GM19395 (cell line): ENCODE measurements at regions not wholly inside any gene's neighbourhood (a gene's known extent, or its start where the extent isn't known, plus 50 kb on each side); places are given as distances from the start of the nearest gene placed in this dataset.
A peak's percentile ranks its signal among the peaks of the same experiment; 100 is the strongest.

Experiments
- ATAC-seq: cut with Tn5 transposase; IDR thresholded peaks from one replicate; pipeline ENCODE4 v1.9.1; 2021; ENCODE audit warnings: mild to moderate bottlenecking, moderate library complexity; ENCODE audit not compliant: unreplicated experiment

GRCh38 chr3:193870376-193871219, 265.4 kb upstream of the HES1 start:
- ATAC-seq = no peak

GRCh38 chr3:193871220-193871485, 264.8 kb upstream of the HES1 start:
- ATAC-seq = no peak

GRCh38 chr3:193872265-193872753, 263.6 kb upstream of the HES1 start:
- peak; percentile 67 for ATAC-seq

- no peak for ATAC-seq
Measured at GRCh38 chr3:193873426-193874201, 262.3 kb upstream of the HES1 start.

- ATAC-seq = no peak
Measured at GRCh38 chr3:193874512-193874911, 261.4 kb upstream of the HES1 start.

- no peak for ATAC-seq
Measured at GRCh38 chr3:193874997-193875593, 260.9 kb upstream of the HES1 start.

- no peak for ATAC-seq
Measured at GRCh38 chr3:193875601-193876321, 260.2 kb upstream of the HES1 start.

- ATAC-seq = no peak
Measured at GRCh38 chr3:193879099-193879863, 256.7 kb upstream of the HES1 start.

GRCh38 chr3:193879864-193880242, 256.1 kb upstream of the HES1 start:
- no peak for ATAC-seq

GRCh38 chr3:193882091-193882490, 253.9 kb upstream of the HES1 start:
- ATAC-seq = no peak

GRCh38 chr3:193883551-193883950, 252.4 kb upstream of the HES1 start:
- no peak for ATAC-seq

GRCh38 chr3:193884027-193884426, 251.9 kb upstream of the HES1 start:
- ATAC-seq = no peak

- ATAC-seq = no peak
Measured at GRCh38 chr3:193884652-193885051, 251.3 kb upstream of the HES1 start.

- ATAC-seq = no peak
Measured at GRCh38 chr3:193885832-193886231, 250.1 kb upstream of the HES1 start.

- no peak for ATAC-seq
Measured at GRCh38 chr3:193890016-193890897, 245.7 kb upstream of the HES1 start.

- ATAC-seq = no peak
Measured at GRCh38 chr3:193894121-193894863, 241.7 kb upstream of the HES1 start.

GRCh38 chr3:193895409-193895808, 240.5 kb upstream of the HES1 start:
- no peak for ATAC-seq

GRCh38 chr3:193896419-193896818, 239.5 kb upstream of the HES1 start:
- no peak for ATAC-seq

GRCh38 chr3:193897288-193897687, 238.7 kb upstream of the HES1 start:
- no peak for ATAC-seq
